T-cell (primary cell): ENCODE measurements at regions not wholly inside any gene's neighbourhood (a gene's known extent, or its start where the extent isn't known, plus 50 kb on each side); places are given as distances from the start of the nearest gene placed in this dataset.

ENCODE experiments used
- ATAC-seq, 4 experiments: fragments of 200-7000 bp in 3 of 4; fragments of 150-1000 bp in 1 of 4; cut with Tn5 transposase; replicated peaks in 1 of 4; 1 replicate in 3 of 4; 2 replicates in 1 of 4; pipeline ENCODE4 v1.10.0; 2021; ENCODE audit warnings: moderate library complexity in 3 of 4, mild to moderate bottlenecking in 2 of 4, moderate number of reproducible peaks in 1 of 4
- CTCF ChIA-PET, 2 donors: fragments of 300-600 bp; sonication (Branson Sonifier 250); formaldehyde crosslinking; loops; one replicate each; lab custom pipeline; 2022; ENCODE audit warnings: antibody characterized with exemption in 2 of 2; lab: Charles Lee
- POLR2A ChIA-PET, 2 donors: fragments of 300-600 bp; sonication (Branson Sonifier 250); formaldehyde crosslinking; loops; one replicate each; lab custom pipeline; 2022; ENCODE audit warnings: antibody characterized with exemption in 2 of 2; lab: Charles Lee
- DNase-seq, 35 experiments: peaks; one replicate each; pipeline versions ENCODE4 v3.0.0 to v3.0.0-alpha.2; 2013 to 2023
- H3K27ac ChIP-seq: one replicate; pipeline ENCODE4 v1.5.1; 2013; ENCODE audit warnings: low read length
- H3K27me3 ChIP-seq, 2 experiments: replicated peaks in 1 of 2; 1 replicate in 1 of 2; 2 replicates in 1 of 2; pipeline versions ENCODE4 v1.6.1 to v1.7.0; 2013; ENCODE audit warnings: low read length in 1 of 2, mixed read lengths in 1 of 2; ENCODE audit not compliant: control insufficient read depth in 2 of 2, insufficient read depth in 2 of 2; ENCODE audit errors: extremely low read depth in 1 of 2
- H3K36me3 ChIP-seq, 2 donors: 1 replicate in 1 of 2; 2 replicates in 1 of 2; pipeline versions ENCODE4 v1.6.1 to v1.7.0; 2013; ENCODE audit warnings: low read length in 1 of 2; ENCODE audit not compliant: control insufficient read depth in 2 of 2, insufficient read depth in 1 of 2; ENCODE audit errors: extremely low read depth in 1 of 2
- H3K4me1 ChIP-seq, 2 experiments: 1 replicate in 1 of 2; 2 replicates in 1 of 2; pipeline versions ENCODE4 v1.6.1 to v1.7.0; 2013; ENCODE audit warnings: low read length in 2 of 2, mixed read lengths in 1 of 2; ENCODE audit not compliant: insufficient read depth in 2 of 2, control insufficient read depth in 1 of 2; ENCODE audit errors: extremely low read depth in 1 of 2
- H3K4me3 ChIP-seq, 2 donors: 1 replicate in 1 of 2; 2 replicates in 1 of 2; pipeline versions ENCODE4 v1.5.1 to v1.7.0; 2013; ENCODE audit warnings: mild to moderate bottlenecking in 2 of 2, low read length in 1 of 2, moderate library complexity in 1 of 2; ENCODE audit not compliant: control insufficient read depth in 1 of 2; ENCODE audit errors: extremely low read depth in 1 of 2
- H3K9me3 ChIP-seq: 2 replicates; pipeline ENCODE4 v1.7.0; 2013
- H3K27ac Mint-ChIP-seq, 2 donors: one replicate each; pipeline ENCODE4 v1.8.0; 2020 to 2021; ENCODE audit warnings: mild to moderate bottlenecking in 2 of 2, mixed read lengths in 2 of 2
- H3K27me3 Mint-ChIP-seq, 2 donors: one replicate each; pipeline ENCODE4 v1.8.0; 2021 to 2022; ENCODE audit warnings: mixed read lengths in 2 of 2
- H3K36me3 Mint-ChIP-seq: one replicate; pipeline ENCODE4 v1.8.0; 2021; ENCODE audit warnings: mixed read lengths
- H3K4me1 Mint-ChIP-seq, 3 donors: one replicate each; pipeline ENCODE4 v1.8.0; 2020 to 2022; ENCODE audit warnings: mixed read lengths in 3 of 3, mild to moderate bottlenecking in 1 of 3
- H3K4me3 Mint-ChIP-seq, 3 donors: one replicate each; pipeline ENCODE4 v1.8.0; 2020 to 2022; ENCODE audit warnings: mild to moderate bottlenecking in 3 of 3, mixed read lengths in 3 of 3, moderate library complexity in 3 of 3
- H3K9me3 Mint-ChIP-seq, 3 donors: one replicate each; pipeline ENCODE4 v1.8.0; 2020 to 2022; ENCODE audit warnings: mixed read lengths in 3 of 3
- WGBS: methylation state at CpG from one replicate; pipeline ENCODE4 v1.1.5; 2013; ENCODE audit warnings: missing lambda C conversion rate; ENCODE audit not compliant: insufficient coverage; 5-methylcytosine and 5-hydroxymethylcytosine counted together

DNA sequence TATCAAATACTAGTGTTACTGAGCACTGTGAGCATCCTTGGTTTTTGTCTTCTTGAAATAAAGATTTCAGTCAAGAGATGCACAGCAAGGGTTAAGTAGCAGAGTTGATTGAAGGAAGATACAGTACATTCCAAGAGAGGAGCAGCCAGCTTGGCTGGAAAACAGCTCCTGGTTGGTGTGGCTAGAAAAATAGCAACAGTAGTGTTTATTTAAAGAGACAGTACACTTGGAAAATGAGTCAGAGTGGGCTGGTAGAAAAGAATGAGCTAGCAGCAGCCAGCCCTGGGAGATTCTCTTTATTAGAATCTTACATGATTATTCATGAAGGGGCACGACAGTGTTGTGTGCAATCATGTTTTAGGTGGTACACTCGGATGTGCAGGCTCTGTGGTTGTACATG is 1016.4 kb upstream of the SORCS1 start:
- H3K4me1 ChIP-seq = no peaks in the 10 kb centered on the region
- H3K27ac ChIP-seq = no peak overlapping the region
- Mint-ChIP-seq H3K4me1 (no peaks in the 10 kb centered on the region), H3K36me3 (no peaks in the 10 kb centered on the region), H3K27me3 (no peaks in the 10 kb centered on the region), H3K4me3 (no peak overlapping the region), H3K27ac (no peak overlapping the region), H3K9me3 (peaks cover 5 to 32% (median 30%) of the 10 kb centered on the region in 3 donors)
- ATAC-seq = no peak
- no CpG with 5 or more reads among the region's 2 CpGs for WGBS
- H3K4me3 ChIP-seq = no peak overlapping the region
- no peak for DNase-seq
- CTCF ChIA-PET = no interaction called here
- H3K36me3 ChIP-seq = no peaks in the 10 kb centered on the region
- no peaks in the 10 kb centered on the region for H3K9me3 ChIP-seq
- no peaks in the 10 kb centered on the region for H3K27me3 ChIP-seq
- POLR2A ChIA-PET = no interaction called here

DNA sequence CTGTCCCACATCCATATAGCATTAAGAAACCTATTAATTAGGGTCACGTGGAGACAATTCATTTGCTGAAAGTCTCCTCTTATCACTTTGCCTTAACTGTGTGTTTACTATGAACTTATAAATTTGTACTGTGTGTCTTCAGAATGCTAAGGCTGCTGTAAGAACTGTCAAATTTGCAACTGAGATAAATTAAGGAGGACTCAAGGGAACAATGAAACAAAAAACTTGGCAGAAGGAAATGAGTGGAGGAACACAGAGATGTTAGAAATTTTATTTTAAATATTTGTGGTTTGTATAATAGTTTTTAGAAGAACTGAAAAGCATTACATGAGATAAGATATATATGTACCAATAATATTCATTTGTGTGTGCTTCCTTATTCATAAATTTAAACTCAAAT is 1005.3 kb upstream of the SORCS1 start:
- CTCF ChIA-PET = no interaction called here

DNA sequence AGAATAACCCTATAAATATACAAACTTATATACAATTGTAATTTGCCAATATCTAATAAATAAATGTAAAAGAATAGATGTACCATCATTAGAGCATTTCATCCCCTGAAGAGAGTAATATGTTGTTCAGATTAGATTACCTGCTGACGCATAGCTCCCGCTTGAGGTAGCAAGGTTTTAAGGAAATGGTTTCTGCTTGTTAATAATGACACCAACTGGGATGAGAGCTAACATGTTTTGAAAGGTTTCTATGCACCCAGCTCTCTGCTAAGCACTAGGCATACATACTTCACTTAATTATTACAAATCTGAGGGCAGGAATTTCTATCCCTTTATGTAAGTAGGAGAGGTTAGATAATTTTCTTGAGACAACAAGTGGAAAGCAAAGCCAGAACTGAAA is 1003.3 kb upstream of the SORCS1 start:
- Mint-ChIP-seq H3K27ac (no peak overlapping the region), H3K27me3 (no peaks in the 10 kb centered on the region), H3K4me3 (no peak overlapping the region), H3K9me3 (peaks cover 3 to 22% (median 18%) of the 10 kb centered on the region in 3 donors), H3K36me3 (no peaks in the 10 kb centered on the region), H3K4me1 (no peaks in the 10 kb centered on the region)
- no peak overlapping the region for H3K27ac ChIP-seq
- H3K4me1 ChIP-seq = no peaks in the 10 kb centered on the region
- ATAC-seq = no peak
- 80% methylated on average over 1 of the region's 2 CpGs for WGBS
- no peaks in the 10 kb centered on the region for H3K27me3 ChIP-seq
- ChIA-PET CTCF (no interaction called here), POLR2A (no interaction called here)
- H3K9me3 ChIP-seq = no peaks in the 10 kb centered on the region
- no peak for DNase-seq
- H3K36me3 ChIP-seq = no peaks in the 10 kb centered on the region
- H3K4me3 ChIP-seq = no peak overlapping the region

More for the DNA sequence above, 1005.3 kb upstream of the SORCS1 start:
- Histone ChIP-seq H3K27me3 (no peaks in the 10 kb centered on the region), H3K36me3 (no peaks in the 10 kb centered on the region), H3K4me1 (no peaks in the 10 kb centered on the region), H3K9me3 (no peaks in the 10 kb centered on the region), H3K4me3 (no peak overlapping the region), H3K27ac (no peak overlapping the region)
- DNase-seq (no peak), ATAC-seq (no peak)
- Mint-ChIP-seq H3K36me3 (no peaks in the 10 kb centered on the region), H3K4me1 (no peaks in the 10 kb centered on the region), H3K9me3 (peaks cover 3 to 22% (median 14%) of the 10 kb centered on the region in 3 donors), H3K4me3 (no peak overlapping the region), H3K27me3 (no peaks in the 10 kb centered on the region), H3K27ac (no peak overlapping the region)
- POLR2A ChIA-PET = no interaction called here
- WGBS = no CpG with 5 or more reads among the region's 1 CpG

DNA sequence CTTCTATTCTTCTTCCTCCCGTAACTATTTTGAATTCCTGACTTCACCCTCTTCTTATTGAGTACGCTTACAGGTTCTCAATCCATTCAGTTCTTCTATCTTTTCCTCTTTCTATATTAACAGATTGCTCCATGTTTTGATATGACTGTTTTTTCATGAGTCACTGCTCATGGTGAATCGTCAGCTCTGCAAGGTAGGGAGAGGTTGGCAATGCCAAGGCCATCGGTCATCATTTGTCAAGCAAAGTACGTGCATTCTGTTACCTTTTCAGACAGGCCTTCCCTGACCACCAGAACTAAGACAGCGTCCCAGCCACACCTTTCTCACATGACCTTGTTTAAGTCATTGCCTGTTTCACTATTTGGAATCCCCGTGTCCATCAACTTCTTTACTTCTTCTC is 1001.9 kb upstream of the SORCS1 start:
- H3K4me3 ChIP-seq = no peak overlapping the region
- Mint-ChIP-seq H3K27me3 (no peaks in the 10 kb centered on the region), H3K4me1 (no peaks in the 10 kb centered on the region), H3K4me3 (no peak overlapping the region), H3K27ac (no peak overlapping the region), H3K9me3 (peaks cover 3 to 20% (median 18%) of the 10 kb centered on the region in 3 donors), H3K36me3 (no peaks in the 10 kb centered on the region)
- no peak for DNase-seq
- no peaks in the 10 kb centered on the region for H3K27me3 ChIP-seq
- ChIA-PET POLR2A (no interaction called here), CTCF (no interaction called here)
- no peaks in the 10 kb centered on the region for H3K4me1 ChIP-seq
- H3K9me3 ChIP-seq = no peaks in the 10 kb centered on the region
- H3K27ac ChIP-seq = no peak overlapping the region
- WGBS = 82% methylated on average over 5 of the region's 7 CpGs
- ATAC-seq = no peak
- H3K36me3 ChIP-seq = no peaks in the 10 kb centered on the region

DNA sequence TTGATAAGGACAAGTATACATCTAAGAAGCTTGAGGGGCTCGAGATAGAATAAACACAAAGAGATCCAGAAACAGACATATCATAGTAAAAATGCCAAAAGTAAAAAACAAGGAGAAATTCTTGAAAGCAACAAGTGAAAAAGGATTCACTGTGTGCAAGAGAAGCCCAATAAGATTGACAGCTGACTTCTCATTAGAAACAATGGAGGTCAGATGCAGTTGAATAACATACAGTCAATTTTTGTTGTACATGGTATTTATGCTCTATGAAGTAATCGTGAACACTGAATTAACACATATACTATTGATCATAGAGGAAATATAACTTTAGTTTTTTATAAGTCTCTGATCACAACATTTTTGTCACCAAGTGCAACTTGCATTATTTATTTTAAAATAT is 982.8 kb upstream of the SORCS1 start:
- ChIA-PET POLR2A (no interaction called here), CTCF (no interaction called here)
- Mint-ChIP-seq H3K27me3 (no peaks in the 10 kb centered on the region), H3K27ac (no peak overlapping the region), H3K4me1 (no peaks in the 10 kb centered on the region), H3K9me3 (peaks cover 15 to 44% (median 30%) of the 10 kb centered on the region in 3 donors), H3K36me3 (no peaks in the 10 kb centered on the region), H3K4me3 (no peak overlapping the region)
- Histone ChIP-seq H3K27me3 (no peaks in the 10 kb centered on the region), H3K9me3 (no peaks in the 10 kb centered on the region), H3K36me3 (no peaks in the 10 kb centered on the region), H3K27ac (no peak overlapping the region), H3K4me3 (no peak overlapping the region), H3K4me1 (no peaks in the 10 kb centered on the region)
- no CpG with 5 or more reads among the region's 2 CpGs for WGBS
- ATAC-seq = no peak
- DNase-seq = no peak

DNA sequence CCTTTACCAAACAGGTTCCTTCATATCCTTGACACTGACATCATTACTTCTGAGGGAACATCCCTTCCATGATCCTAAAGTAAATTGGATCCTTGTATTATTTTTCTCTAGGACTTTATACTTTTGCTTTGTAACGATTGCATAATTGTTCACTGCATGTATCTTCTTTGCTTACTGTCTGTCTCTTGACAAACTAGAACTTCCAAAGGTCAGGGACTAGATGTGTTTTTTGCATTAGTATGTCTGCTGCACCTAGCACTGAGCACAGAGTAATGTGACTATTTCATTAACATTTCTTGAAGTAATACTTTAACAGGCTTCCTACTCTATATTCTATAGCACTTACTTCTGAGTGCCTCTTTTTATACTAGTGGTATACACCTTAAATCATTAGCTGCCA is 976.6 kb upstream of the SORCS1 start:
- Mint-ChIP-seq H3K4me3 (no peak overlapping the region), H3K4me1 (no peaks in the 10 kb centered on the region), H3K27me3 (no peaks in the 10 kb centered on the region), H3K9me3 (peaks cover 10 to 16% (median 15%) of the 10 kb centered on the region in 3 donors), H3K36me3 (no peaks in the 10 kb centered on the region), H3K27ac (no peak overlapping the region)
- H3K4me3 ChIP-seq = no peak overlapping the region
- no peaks in the 10 kb centered on the region for H3K9me3 ChIP-seq
- H3K36me3 ChIP-seq = no peaks in the 10 kb centered on the region
- no peak for ATAC-seq
- ChIA-PET CTCF (no interaction called here), POLR2A (no interaction called here)
- no peaks in the 10 kb centered on the region for H3K4me1 ChIP-seq
- WGBS = no CpG with 5 or more reads among the region's 1 CpG
- DNase-seq = no peak
- no peaks in the 10 kb centered on the region for H3K27me3 ChIP-seq
- no peak overlapping the region for H3K27ac ChIP-seq

DNA sequence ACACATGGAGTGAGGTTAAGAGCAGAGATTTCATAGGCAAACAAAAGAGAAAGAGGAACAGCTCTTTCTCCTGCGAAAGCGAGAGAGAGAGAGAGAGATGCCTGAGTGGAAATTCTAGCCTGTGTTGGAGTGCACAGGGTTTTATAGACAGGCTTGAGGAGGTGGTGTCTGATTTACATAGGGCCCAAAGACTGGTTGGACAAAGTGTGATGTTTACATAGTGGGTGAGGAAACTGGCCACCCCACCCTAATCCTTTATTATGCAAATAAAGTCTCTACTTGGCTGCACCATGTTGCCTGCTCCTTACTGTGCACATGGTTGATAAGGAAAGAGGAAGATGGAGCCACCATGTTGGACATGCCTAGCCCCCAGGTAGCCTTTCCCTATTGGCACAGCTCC is 967.8 kb upstream of the SORCS1 start:
- no peak overlapping the region for H3K4me3 ChIP-seq
- Mint-ChIP-seq H3K4me1 (no peaks in the 10 kb centered on the region), H3K27me3 (no peaks in the 10 kb centered on the region), H3K27ac (no peak overlapping the region), H3K36me3 (no peaks in the 10 kb centered on the region), H3K9me3 (peaks cover 4 to 12% (median 12%) of the 10 kb centered on the region in 3 donors), H3K4me3 (no peak overlapping the region)
- ChIA-PET CTCF (no interaction called here), POLR2A (no interaction called here)
- no peaks in the 10 kb centered on the region for H3K9me3 ChIP-seq
- no peak overlapping the region for H3K27ac ChIP-seq
- H3K27me3 ChIP-seq = no peaks in the 10 kb centered on the region
- no peaks in the 10 kb centered on the region for H3K36me3 ChIP-seq
- WGBS = 83% methylated on average over 1 of the region's 2 CpGs
- ATAC-seq = no peak
- H3K4me1 ChIP-seq = no peaks in the 10 kb centered on the region
- DNase-seq = no peak
